GM12891 (cell line): ENCODE measurements at regions not wholly inside any gene's neighbourhood (a gene's known extent, or its start where the extent isn't known, plus 50 kb on each side); places are given as distances from the start of the nearest gene placed in this dataset.
"Not testable (repeated sequence)": the region's sequence is repeated elsewhere in the genome, so short reads cannot be mapped to it uniquely, and the experiment has no call there.

Experiments used
- PAX5 ChIP-seq: IDR thresholded peaks from 2 replicates; pipeline ENCODE4 v1.6.1; 2011; ENCODE audit warnings: low read length, moderate library complexity, mild to moderate bottlenecking; ENCODE audit not compliant: insufficient read depth, severe bottlenecking
- POLR2A ChIP-seq: IDR thresholded peaks from 2 replicates; pipeline ENCODE4 v1.6.1; 2011; ENCODE audit warnings: low read depth, low read length, control low read depth
- POLR2AphosphoS5 ChIP-seq: IDR thresholded peaks from 2 replicates; pipeline ENCODE4 v1.6.1; 2011; ENCODE audit warnings: low read depth, low read length, control low read depth
- TAF1 ChIP-seq: IDR thresholded peaks from 2 replicates; pipeline ENCODE4 v1.6.1; 2011; ENCODE audit warnings: low read depth, low read length, control low read depth

DNA sequence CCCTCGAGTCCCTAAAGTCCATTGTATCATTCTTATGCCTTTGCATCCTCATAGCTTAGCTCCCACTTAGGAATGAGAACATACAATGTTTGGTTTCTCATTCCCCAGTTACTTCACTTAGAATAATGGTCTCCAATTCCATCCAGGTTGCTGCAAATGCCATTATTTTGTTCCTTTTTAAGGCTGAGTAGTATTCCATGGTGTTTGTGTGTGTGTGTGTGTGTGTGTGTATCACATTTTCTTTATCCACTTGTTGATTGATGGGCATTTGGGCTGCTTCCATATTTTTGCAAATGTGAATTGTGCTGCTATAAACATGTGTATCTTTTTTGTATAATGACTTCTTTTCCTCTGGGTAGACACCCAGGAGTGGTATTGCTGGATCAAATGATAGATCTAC is 59.5 kb upstream of the PITX1 start:
- TF ChIP-seq POLR2AphosphoS5, TAF1, POLR2A, PAX5: not testable (repeated sequence)
